NCI-H2227 treated with DMSO at 0.1 percent for 48 hours (cell line): ENCODE measurements at regions not wholly inside any gene's neighbourhood (a gene's known extent, or its start where the extent isn't known, plus 50 kb on each side); places are given as distances from the start of the nearest gene placed in this dataset.

Experiments used
- DNase-seq: peaks from one replicate; lab custom pipeline; 2025; lab: John Stamatoyannopoulos, UW

GRCh38 chr2:64769392-64770044 lies 115.8 kb upstream of the SERTAD2 start:
- DNase-seq = no peak

- no peak for DNase-seq
Observed at GRCh38 chr2:64770137-64770780, 116.5 kb upstream of the SERTAD2 start.

GRCh38 chr2:64770781-64771334 lies 117.1 kb upstream of the SERTAD2 start:
- DNase-seq = no peak

GRCh38 chr2:64771737-64772136 lies 118.0 kb upstream of the SERTAD2 start:
- no peak for DNase-seq

GRCh38 chr2:64773461-64774118 lies 119.9 kb upstream of the SERTAD2 start:
- no peak for DNase-seq

- DNase-seq = no peak
Observed at GRCh38 chr2:64777841-64778240, 124.1 kb upstream of the SERTAD2 start.

- no peak for DNase-seq
Observed at GRCh38 chr2:64779117-64779690, 125.5 kb upstream of the SERTAD2 start.

- DNase-seq = no peak
Observed at GRCh38 chr2:64780041-64780440, 126.3 kb upstream of the SERTAD2 start.

- no peak for DNase-seq
Observed at GRCh38 chr2:64781711-64782390, 128.1 kb upstream of the SERTAD2 start.

- DNase-seq = no peak
Observed at GRCh38 chr2:64784168-64785061, 130.7 kb upstream of the SERTAD2 start.

- DNase-seq = no peak
Observed at GRCh38 chr2:64785245-64785644, 131.5 kb upstream of the SERTAD2 start.

GRCh38 chr2:64786343-64787018 lies 132.8 kb upstream of the SERTAD2 start:
- no peak for DNase-seq

GRCh38 chr2:64787019-64787365 lies 133.3 kb upstream of the SERTAD2 start:
- no peak for DNase-seq

GRCh38 chr2:64787698-64788097 lies 134.0 kb upstream of the SERTAD2 start:
- DNase-seq = no peak

GRCh38 chr2:64789466-64790320 lies 136.0 kb upstream of the SERTAD2 start:
- no peak for DNase-seq

GRCh38 chr2:64792300-64792699 lies 138.6 kb upstream of the SERTAD2 start:
- DNase-seq = no peak

GRCh38 chr2:64792995-64793639 lies 139.4 kb upstream of the SERTAD2 start:
- no peak for DNase-seq

GRCh38 chr2:64793701-64794100 lies 140.0 kb upstream of the SERTAD2 start:
- no peak for DNase-seq

GRCh38 chr2:64794426-64794995 lies 140.8 kb upstream of the SERTAD2 start:
- no peak for DNase-seq
